H9 (cell line): ENCODE measurements at regions not wholly inside any gene's neighbourhood (a gene's known extent, or its start where the extent isn't known, plus 50 kb on each side); places are given as distances from the start of the nearest gene placed in this dataset.

ENCODE experiments used
- DNase-seq: peaks from one replicate; pipeline ENCODE4 v3.0.0-alpha.2; 2017
- H2AFZ ChIP-seq: one replicate; pipeline ENCODE4 v1.6.1; 2013; ENCODE audit warnings: mild to moderate bottlenecking, low read length, control low read depth, moderate library complexity
- H2AK5ac ChIP-seq: 2 replicates; pipeline ENCODE4 v1.6.1; 2013; ENCODE audit warnings: low read length, control low read depth, mixed read lengths; ENCODE audit not compliant: insufficient read length
- H2BK120ac ChIP-seq: one replicate; pipeline ENCODE4 v1.6.1; 2013; ENCODE audit warnings: low read depth, mild to moderate bottlenecking, low read length, control low read depth, inconsistent platforms; ENCODE audit not compliant: poor library complexity, severe bottlenecking
- H2BK12ac ChIP-seq: 2 replicates; pipeline ENCODE4 v1.6.1; 2013; ENCODE audit warnings: low read length, control low read depth, mixed read lengths, low read depth; ENCODE audit not compliant: insufficient read length
- H2BK15ac ChIP-seq: 2 replicates; pipeline ENCODE4 v1.6.1; 2013; ENCODE audit warnings: low read depth, low read length, control low read depth
- H2BK20ac ChIP-seq: one replicate; pipeline ENCODE4 v1.6.1; 2013; ENCODE audit warnings: low read depth, mild to moderate bottlenecking, low read length, control low read depth, inconsistent platforms; ENCODE audit not compliant: poor library complexity, severe bottlenecking
- H2BK5ac ChIP-seq: 2 replicates; pipeline ENCODE4 v1.6.1; 2013; ENCODE audit warnings: low read length, control low read depth, mixed read lengths; ENCODE audit not compliant: insufficient read length
- H3K14ac ChIP-seq: 2 replicates; pipeline ENCODE4 v1.6.1; 2013; ENCODE audit warnings: low read length, control low read depth; ENCODE audit not compliant: insufficient read depth
- H3K18ac ChIP-seq: 2 replicates; pipeline ENCODE4 v1.6.1; 2013; ENCODE audit warnings: low read depth, mild to moderate bottlenecking, mixed read lengths, low read length, control low read depth; ENCODE audit not compliant: insufficient read length
- H3K23ac ChIP-seq: 2 replicates; pipeline ENCODE4 v1.6.1; 2013; ENCODE audit warnings: low read length, control low read depth, mixed read lengths, low read depth; ENCODE audit not compliant: insufficient read length
- H3K23me2 ChIP-seq: 2 replicates; pipeline ENCODE4 v1.6.1; 2013; ENCODE audit warnings: low read depth, mild to moderate bottlenecking, mixed read lengths, low read length, control low read depth; ENCODE audit not compliant: insufficient read length, poor library complexity, severe bottlenecking
- H3K27ac ChIP-seq: 2 replicates; pipeline ENCODE4 v1.5.1; 2013; ENCODE audit warnings: low read length, control low read depth, mixed read lengths, low read depth; ENCODE audit not compliant: insufficient read length
- H3K27me3 ChIP-seq: 2 replicates; pipeline ENCODE4 v1.6.1; 2013; ENCODE audit warnings: low read length, control low read depth, inconsistent platforms; ENCODE audit not compliant: insufficient read depth
- H3K4ac ChIP-seq: 2 replicates; pipeline ENCODE4 v1.6.1; 2013; ENCODE audit warnings: low read depth, mild to moderate bottlenecking, control low read depth, inconsistent platforms, low read length, moderate library complexity
- H3K4me1 ChIP-seq: 2 replicates; pipeline ENCODE4 v1.6.1; 2013; ENCODE audit warnings: low read length, control low read depth, inconsistent platforms; ENCODE audit not compliant: insufficient read depth
- H3K4me2 ChIP-seq: 2 replicates; pipeline ENCODE4 v1.6.1; 2013; ENCODE audit warnings: low read length, control low read depth, mixed read lengths; ENCODE audit not compliant: insufficient read length, insufficient read depth
- H3K56ac ChIP-seq: 2 replicates; pipeline ENCODE4 v1.6.1; 2013; ENCODE audit warnings: low read depth, mild to moderate bottlenecking, mixed read lengths, low read length, control low read depth; ENCODE audit not compliant: insufficient read length
- H3K79me1 ChIP-seq: 2 replicates; pipeline ENCODE4 v1.6.1; 2013; ENCODE audit warnings: low read depth, mild to moderate bottlenecking, moderate library complexity, low read length, control low read depth, inconsistent platforms; ENCODE audit not compliant: insufficient read depth, poor library complexity, severe bottlenecking
- H3K79me2 ChIP-seq: 2 replicates; pipeline ENCODE4 v1.6.1; 2013; ENCODE audit warnings: low read length, control low read depth, inconsistent platforms; ENCODE audit not compliant: insufficient read depth
- H3K9ac ChIP-seq: 2 replicates; pipeline ENCODE4 v1.6.1; 2013; ENCODE audit warnings: low read length, control low read depth, mixed read lengths; ENCODE audit not compliant: insufficient read length; ENCODE audit errors: extremely low read depth
- H3K9me3 ChIP-seq: one replicate; pipeline ENCODE4 v1.6.1; 2013; ENCODE audit warnings: low read depth, low read length, inconsistent platforms; ENCODE audit not compliant: control insufficient read depth
- H3T11ph ChIP-seq: one replicate; pipeline ENCODE4 v1.6.1; 2013; ENCODE audit warnings: mild to moderate bottlenecking, low read length, control low read depth, inconsistent platforms
- H4K20me1 ChIP-seq: one replicate; pipeline ENCODE4 v1.6.1; 2013; ENCODE audit not compliant: control insufficient read depth, insufficient read length, insufficient read depth
- H4K5ac ChIP-seq: 2 replicates; pipeline ENCODE4 v1.6.1; 2013; ENCODE audit warnings: low read depth, mild to moderate bottlenecking, mixed read lengths, low read length, control low read depth; ENCODE audit not compliant: insufficient read length
- H4K8ac ChIP-seq: replicated peaks from 2 replicates; pipeline ENCODE4 v1.6.1; 2013; ENCODE audit warnings: low read length, control low read depth, mixed read lengths, low read depth; ENCODE audit not compliant: insufficient read length
- H4K91ac ChIP-seq: 2 replicates; pipeline ENCODE4 v1.6.1; 2013; ENCODE audit warnings: low read depth, mild to moderate bottlenecking, moderate library complexity, mixed read lengths, low read length, control low read depth; ENCODE audit not compliant: insufficient read length
- H3K27ac Mint-ChIP-seq, 3 experiments: 2 replicates in 2 of 3; 3 replicates in 1 of 3; pipeline ENCODE4 v1.8.0; 2020 to 2021; ENCODE audit warnings: mixed read lengths in 3 of 3, mild to moderate bottlenecking in 1 of 3, moderate library complexity in 1 of 3
- H3K27me3 Mint-ChIP-seq: 2 replicates; pipeline ENCODE4 v1.8.0; 2021; ENCODE audit warnings: low read depth, mild to moderate bottlenecking, moderate library complexity, mixed read lengths
- H3K36me3 Mint-ChIP-seq, 3 experiments: 2 replicates in 2 of 3; 3 replicates in 1 of 3; pipeline ENCODE4 v1.8.0; 2020 to 2021; ENCODE audit warnings: low read depth in 3 of 3, mixed read lengths in 3 of 3; ENCODE audit not compliant: insufficient read depth in 1 of 3
- H3K4me1 Mint-ChIP-seq, 2 experiments: 2 replicates each; pipeline ENCODE4 v1.8.0; 2020; ENCODE audit warnings: mixed read lengths in 2 of 2
- H3K4me3 Mint-ChIP-seq, 2 experiments: 2 replicates in 1 of 2; 3 replicates in 1 of 2; pipeline ENCODE4 v1.8.0; 2020 to 2021; ENCODE audit warnings: mild to moderate bottlenecking in 2 of 2, mixed read lengths in 2 of 2, moderate library complexity in 1 of 2
- H3K9me3 Mint-ChIP-seq, 2 experiments: 2 replicates in 1 of 2; 3 replicates in 1 of 2; pipeline ENCODE4 v1.8.0; 2020; ENCODE audit warnings: mild to moderate bottlenecking in 2 of 2, mixed read lengths in 2 of 2, moderate library complexity in 1 of 2
- CTCF ChIP-seq: fragments of 200-600 bp; sonication (generic); conservative IDR thresholded peaks from 3 replicates; pipeline ENCODE4 v1.8.0; 2021; ENCODE audit warnings: antibody characterized with exemption, mild to moderate bottlenecking
- WGBS: extraction: QIAGEN DNeasy Blood & Tissue Kit; methylation state at CpG from one replicate; pipeline ENCODE4 v1.1.7; 2013; ENCODE audit warnings: missing lambda C conversion rate, low lambda C conversion rate, mixed read lengths; ENCODE audit not compliant: insufficient read length; ENCODE audit errors: extremely low coverage; 5-methylcytosine and 5-hydroxymethylcytosine counted together

GRCh38 chr1:196155586-196155985 lies 452.7 kb downstream of the KCNT2 start:
- Mint-ChIP-seq H3K4me1 (no peaks in the 10 kb centered on the region), H3K36me3 (no peaks in the 10 kb centered on the region), H3K27ac (no peak overlapping the region), H3K27me3 (no peaks in the 10 kb centered on the region), H3K9me3 (no peaks in the 10 kb centered on the region), H3K4me3 (no peak overlapping the region)
- Histone ChIP-seq H2AK5ac (no peak overlapping the region), H2AFZ (no peak overlapping the region), H3K18ac (no peak overlapping the region), H3K4me1 (no peaks in the 10 kb centered on the region), H3K56ac (no peak overlapping the region), H3K27me3 (no peaks in the 10 kb centered on the region), H2BK120ac (no peak overlapping the region), H3K4me2 (no peak overlapping the region), H3T11ph (no peak overlapping the region), H3K4ac (no peak overlapping the region), H4K8ac (no peak overlapping the region), H4K5ac (no peak overlapping the region), H4K20me1 (no peaks in the 10 kb centered on the region), H2BK12ac (no peak overlapping the region), H3K79me1 (no peaks in the 10 kb centered on the region), H3K23me2 (no peaks in the 10 kb centered on the region), H3K23ac (no peak overlapping the region), H2BK5ac (no peak overlapping the region), H3K79me2 (no peaks in the 10 kb centered on the region), H3K9ac (no peak overlapping the region), H3K14ac (no peak overlapping the region), H4K91ac (no peak overlapping the region), H2BK20ac (no peak overlapping the region), H2BK15ac (no peak overlapping the region; the same call in 1 of the 2 replicates), H3K9me3 (no peaks in the 10 kb centered on the region), H3K27ac (no peak overlapping the region)
- WGBS = no CpG with 5 or more reads among the region's 2 CpGs
- DNase-seq = no peak
- no peak for TF ChIP-seq CTCF
